GM12874 (cell line): ENCODE measurements at regions not wholly inside any gene's neighbourhood (a gene's known extent, or its start where the extent isn't known, plus 50 kb on each side); places are given as distances from the start of the nearest gene placed in this dataset.

ENCODE experiments used
- CTCF ChIP-seq: IDR thresholded peaks from 2 replicates; pipeline ENCODE4 v1.5.1; 2011; ENCODE audit warnings: low read depth, mild to moderate bottlenecking, control low read depth, low read length, moderate library complexity; ENCODE audit not compliant: insufficient read depth

DNA sequence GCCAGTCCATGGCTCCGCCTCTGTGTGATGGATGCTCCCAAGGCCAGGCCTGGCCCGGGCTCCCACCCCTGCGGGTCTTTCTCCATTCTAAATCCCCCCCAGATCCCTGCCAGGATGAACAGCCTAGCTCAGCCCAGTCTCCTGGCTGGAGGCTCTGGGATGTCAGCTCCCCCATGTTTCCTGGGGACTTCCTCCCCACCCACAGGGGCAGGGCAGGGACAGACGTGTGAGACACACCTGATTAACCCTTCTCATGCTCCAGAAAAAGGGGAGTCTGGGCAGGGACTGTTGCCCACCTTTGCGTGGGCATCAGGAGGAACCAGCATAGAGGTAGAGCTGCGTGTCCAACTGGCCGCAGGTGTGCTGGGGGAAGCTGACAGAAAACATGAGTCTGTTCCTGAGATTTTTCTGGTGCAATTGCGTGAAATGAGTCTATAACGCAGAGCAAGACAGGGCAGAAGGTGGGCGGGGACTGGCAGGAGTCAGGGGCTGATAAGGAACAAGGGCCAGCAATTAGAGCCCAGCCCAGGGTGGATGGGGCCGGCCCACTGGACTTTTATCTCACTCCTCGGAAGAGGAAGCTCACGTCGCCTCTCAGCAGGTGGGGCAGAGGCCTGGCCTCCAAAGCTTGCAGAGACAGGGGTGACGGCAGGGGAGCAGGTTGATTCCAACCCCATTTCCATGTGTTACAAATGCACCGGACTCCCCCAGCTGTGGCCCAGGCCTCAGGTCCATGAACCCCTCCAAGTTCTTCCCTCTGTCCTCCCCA lies 238.2 kb downstream of the RBFOX3 start:
- no peak for TF ChIP-seq CTCF

DNA sequence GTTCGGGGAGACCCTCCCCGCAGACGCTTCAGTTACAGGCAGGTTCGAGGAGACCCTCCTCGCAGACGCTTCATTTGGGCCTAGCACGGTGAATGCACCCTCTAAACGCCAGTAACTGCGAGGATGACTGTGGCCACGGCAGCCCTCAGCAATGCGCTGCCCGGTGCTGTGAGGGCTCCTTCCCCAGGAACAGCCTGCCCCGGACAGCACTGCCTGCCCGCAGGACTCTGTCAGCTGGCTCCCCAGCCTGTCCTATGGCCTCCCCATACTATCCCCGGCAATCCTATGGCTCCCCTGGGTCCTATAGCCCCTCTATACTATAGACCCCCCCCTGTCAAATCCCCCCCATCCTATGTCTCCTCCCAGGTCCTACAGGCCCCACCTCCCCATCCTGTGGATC lies 238.9 kb downstream of the RBFOX3 start:
- no peak for TF ChIP-seq CTCF

DNA sequence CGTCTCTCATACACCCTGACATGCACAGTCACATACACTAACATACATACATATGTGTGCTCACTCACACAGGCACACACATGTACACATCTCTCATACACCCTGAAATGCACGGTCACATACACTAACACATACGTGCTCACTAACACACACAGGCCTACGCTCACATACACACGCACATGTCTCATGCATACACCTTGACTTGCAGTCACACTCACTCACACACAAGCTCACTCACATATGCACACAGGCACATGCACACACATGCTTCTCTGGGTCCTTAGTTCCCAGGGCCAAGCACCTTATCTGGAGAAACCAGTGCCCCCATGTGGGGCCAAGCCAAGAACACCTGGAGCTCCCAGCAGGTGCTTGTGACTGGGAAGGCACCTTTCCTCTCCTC lies 240.3 kb downstream of the RBFOX3 start:
- TF ChIP-seq CTCF: no peak

- TF ChIP-seq CTCF: no peak
Observed at GRCh38 chr17:79370126-79370525, 240.7 kb downstream of the RBFOX3 start.

- no peak for TF ChIP-seq CTCF
Observed at GRCh38 chr17:79369532-79369931, 241.3 kb downstream of the RBFOX3 start.

- no peak for TF ChIP-seq CTCF
Observed at GRCh38 chr17:79369001-79369400, 241.8 kb downstream of the RBFOX3 start.

DNA sequence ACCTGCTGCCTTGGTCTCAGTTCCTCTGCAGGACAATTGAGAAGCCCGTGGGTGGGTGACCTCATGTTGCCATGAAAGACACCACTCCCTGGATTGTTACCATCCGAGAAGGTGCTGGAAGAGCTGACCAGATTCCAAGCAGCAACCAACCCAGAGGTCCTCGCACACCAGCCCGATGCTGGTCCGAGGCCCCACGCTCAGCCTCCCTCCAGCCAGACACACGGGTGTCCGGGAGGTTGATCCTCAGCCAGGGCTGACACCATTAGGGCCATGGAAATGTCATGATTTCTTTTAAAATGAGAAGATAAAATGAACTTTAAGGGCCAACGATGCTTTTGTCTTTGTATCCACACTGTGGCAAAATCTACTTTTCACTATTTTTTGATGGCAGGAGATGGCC lies 242.3 kb downstream of the RBFOX3 start:
- TF ChIP-seq CTCF: no peak
